Stomach (tissue), 8 donors: ENCODE measurements at regions not wholly inside any gene's neighbourhood (a gene's known extent, or its start where the extent isn't known, plus 50 kb on each side); places are given as distances from the start of the nearest gene placed in this dataset.

ENCODE experiments used
- DNase-seq, 2 donors: peaks; one replicate each; pipeline versions ENCODE4 v3.0.0 to v3.0.0-alpha.2; 2013 to 2019
- H3K27ac ChIP-seq, 5 donors: fragments of 200-600 bp in 4 of 5; sonication (generic) in 4 of 5; one replicate each; pipeline ENCODE4 v1.5.1; 2013 to 2019; ENCODE audit warnings: mild to moderate bottlenecking in 1 of 5, moderate library complexity in 1 of 5
- H3K27me3 ChIP-seq, 3 donors: fragments of 200-600 bp; sonication (generic); one replicate each; pipeline ENCODE4 v1.5.1; 2017 to 2019; ENCODE audit warnings: mixed run types in 1 of 3
- H3K36me3 ChIP-seq, 4 donors: fragments of 200-600 bp; sonication (generic); 1 replicate in 3 of 4; 2 replicates in 1 of 4; pipeline ENCODE4 v1.5.1; 2016 to 2019
- H3K4me1 ChIP-seq, 4 donors: fragments of 200-600 bp; sonication (generic); one replicate each; pipeline ENCODE4 v1.5.1; 2016 to 2019
- H3K4me3 ChIP-seq, 4 donors: fragments of 200-600 bp; sonication (generic) in 3 of 4; one replicate each; pipeline ENCODE4 v1.5.1; 2016 to 2019; ENCODE audit warnings: mild to moderate bottlenecking in 1 of 4
- H3K9me3 ChIP-seq, 4 donors: fragments of 200-600 bp; sonication (generic); one replicate each; pipeline ENCODE4 v1.5.1; 2016 to 2019
- CTCF ChIP-seq, 7 experiments: fragments of 450-650 bp in 4 of 7; fragments of 200-600 bp in 3 of 7; sonication (generic) in 3 of 7; IDR thresholded peaks; one replicate each; pipeline ENCODE4 v1.5.1; 2016 to 2019; ENCODE audit warnings: antibody characterized with exemption in 7 of 7, control low read depth in 2 of 7, mild to moderate bottlenecking in 1 of 7
- EP300 ChIP-seq: sonication (generic); formaldehyde crosslinking; IDR thresholded peaks from one replicate; pipeline ENCODE4 v1.6.1; 2017; ENCODE audit warnings: antibody characterized with exemption
- POLR2A ChIP-seq, 4 donors: fragments of 450-650 bp; IDR thresholded peaks; one replicate each; pipeline ENCODE4 v1.6.1; 2016; ENCODE audit warnings: antibody characterized with exemption in 4 of 4, control low read depth in 2 of 4, mild to moderate bottlenecking in 1 of 4, moderate library complexity in 1 of 4
- POLR2AphosphoS5 ChIP-seq, 3 donors: sonication (generic); formaldehyde crosslinking; IDR thresholded peaks; one replicate each; pipeline ENCODE4 v1.6.1; 2016; ENCODE audit warnings: antibody characterized with exemption in 3 of 3
- WGBS, 5 donors: extraction: QIAGEN DNeasy Blood & Tissue Kit in 3 of 5; methylation state at CpG; one replicate each; pipeline versions ENCODE4 v1.1.5 to v1.1.7; 2013 to 2018; 5-methylcytosine and 5-hydroxymethylcytosine counted together
- intact Hi-C: fragments of 100-400 bp; cut with DNase I; formaldehyde crosslinking; loops from one replicate; pipeline ENCODE4 v1.15.1; 2023; ENCODE audit warnings: low total_unique reads
- donor health status: healthy with polysubstance abuse.
- donor health status: Bipolar disorder and iron deficiency.
- donor health status: healthy.

- TF ChIP-seq CTCF (IDR thresholded peaks at IDR 0.05): no peak
- TF ChIP-seq POLR2A (IDR thresholded peaks at IDR 0.05): no peak
- no peak for TF ChIP-seq POLR2AphosphoS5 (IDR thresholded peaks at IDR 0.05)
- TF ChIP-seq EP300: no peak
- DNase-seq: no peak
- H3K36me3 ChIP-seq: no peaks in the 10 kb centered on the region
- H3K27ac ChIP-seq: no peak overlapping the region
- H3K9me3 ChIP-seq: peaks cover 0 to 7% (median 0%) of the 10 kb centered on the region in 4 donors
- no peak overlapping the region for H3K4me3 ChIP-seq
- H3K4me1 ChIP-seq: no peaks in the 10 kb centered on the region
- no peaks in the 10 kb centered on the region for H3K27me3 ChIP-seq
- 86 to 96% (median 92%) methylated on average over 1 of the region's 1 CpG for WGBS, 5 donors
- intact Hi-C loops: no loop called here
Observed at GRCh38 chr4:162661913-162662312, 498.1 kb upstream of the FSTL5 start.

GRCh38 chr4:162659716-162660115 lies 495.9 kb upstream of the FSTL5 start:
- H3K4me3 ChIP-seq: no peak overlapping the region
- no peak overlapping the region for H3K27ac ChIP-seq
- intact Hi-C loops: no loop called here
- H3K27me3 ChIP-seq: no peaks in the 10 kb centered on the region
- no peak for DNase-seq
- no peaks in the 10 kb centered on the region for H3K4me1 ChIP-seq
- 86 to 96% (median 94%) methylated on average over 1 of the region's 1 CpG for WGBS, 5 donors
- no peaks in the 10 kb centered on the region for H3K36me3 ChIP-seq
- no peak for TF ChIP-seq POLR2A (IDR thresholded peaks at IDR 0.05)
- no peak for TF ChIP-seq POLR2AphosphoS5 (IDR thresholded peaks at IDR 0.05)
- no peak for TF ChIP-seq EP300
- TF ChIP-seq CTCF (IDR thresholded peaks at IDR 0.05): no peak
- H3K9me3 ChIP-seq: no peaks in the 10 kb centered on the region

GRCh38 chr4:162657966-162658365 lies 494.2 kb upstream of the FSTL5 start:
- Histone ChIP-seq H3K4me3 (no peak overlapping the region), H3K27ac (no peak overlapping the region), H3K9me3 (no peaks in the 10 kb centered on the region), H3K4me1 (no peaks in the 10 kb centered on the region), H3K36me3 (no peaks in the 10 kb centered on the region), H3K27me3 (no peaks in the 10 kb centered on the region)
- intact Hi-C loops: no loop called here
- DNase-seq: no peak
- no peak for TF ChIP-seq POLR2AphosphoS5 (IDR thresholded peaks at IDR 0.05)
- no peak for TF ChIP-seq CTCF (IDR thresholded peaks at IDR 0.05)
- TF ChIP-seq EP300: no peak
- WGBS, 5 donors: 89 to 100% (median 98%) methylated on average over 1 of the region's 1 CpG

GRCh38 chr4:162650166-162650565 lies 486.4 kb upstream of the FSTL5 start:
- DNase-seq: no peak
- H3K27me3 ChIP-seq: no peaks in the 10 kb centered on the region
- no peak overlapping the region for H3K4me3 ChIP-seq
- no peaks in the 10 kb centered on the region for H3K9me3 ChIP-seq
- 74 to 82% (median 80%) methylated on average over 1 of the region's 1 CpG for WGBS, 5 donors
- no peaks in the 10 kb centered on the region for H3K36me3 ChIP-seq
- intact Hi-C loops: no loop called here
- no peaks in the 10 kb centered on the region for H3K4me1 ChIP-seq
- TF ChIP-seq CTCF (IDR thresholded peaks at IDR 0.05) (no peak), POLR2A (IDR thresholded peaks at IDR 0.05) (no peak), POLR2AphosphoS5 (IDR thresholded peaks at IDR 0.05) (no peak), EP300 (no peak)
- H3K27ac ChIP-seq: no peak overlapping the region

DNA sequence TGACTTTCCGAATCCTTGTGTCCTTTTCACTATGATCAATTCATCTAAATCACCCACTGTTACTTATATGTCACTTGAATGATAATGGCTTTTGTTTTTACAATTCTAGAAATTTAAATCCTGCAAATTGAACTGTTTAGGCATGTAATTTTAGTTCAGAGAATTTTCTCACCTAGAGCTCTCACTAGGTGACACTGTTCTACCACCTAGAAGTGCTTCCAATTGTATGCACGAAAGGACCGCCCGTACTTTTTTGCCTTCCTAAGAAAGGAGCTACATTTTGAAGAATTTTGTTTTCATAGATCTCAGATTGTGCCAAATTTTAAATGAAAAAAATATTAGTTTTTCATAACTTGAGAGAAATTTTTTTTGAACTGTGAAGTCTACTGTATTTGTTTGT lies 481.6 kb upstream of the FSTL5 start:
- Histone ChIP-seq H3K27ac (no peak overlapping the region), H3K36me3 (no peaks in the 10 kb centered on the region), H3K27me3 (no peaks in the 10 kb centered on the region), H3K4me3 (no peak overlapping the region), H3K9me3 (no peaks in the 10 kb centered on the region), H3K4me1 (no peaks in the 10 kb centered on the region)
- WGBS, 5 donors: 34 to 45% (median 43%) methylated on average over 4 of the region's 4 CpGs
- DNase-seq: peak in 1 of 2 donors; percentile 49
- intact Hi-C loops: no loop called here
- TF ChIP-seq POLR2AphosphoS5 (IDR thresholded peaks at IDR 0.05): no peak
- TF ChIP-seq EP300: no peak
- peak in 2 of 7 experiments; percentile 22 to 32 for TF ChIP-seq CTCF (IDR thresholded peaks at IDR 0.05)
- no peak for TF ChIP-seq POLR2A (IDR thresholded peaks at IDR 0.05)
